ENCODE measurements at regions not wholly inside any gene's neighbourhood (a gene's known extent, or its start where the extent isn't known, plus 50 kb on each side); places are given as distances from the start of the nearest gene placed in this dataset.

- no peak for DNase-seq (ENCODE audit: low spot score in 2 of 2)
- Mint-ChIP-seq H3K4me3 (no peak overlapping the region), H3K36me3 (no peaks in the 10 kb centered on the region), H3K27ac (no peak overlapping the region), H3K4me1 (no peaks in the 10 kb centered on the region), H3K9me3 (no peaks in the 10 kb centered on the region)
- ATAC-seq = no peak
These were observed 250.9 kb upstream of the IGF1R start for GRCh38 chr15:98397419-98397818.

GRCh38 chr15:98398056-98398455 is 250.3 kb upstream of the IGF1R start:
- DNase-seq (ENCODE audit: low spot score in 2 of 2) = no peak
- no peaks in the 10 kb centered on the region for H3K9me3 Mint-ChIP-seq
- H3K27ac Mint-ChIP-seq = no peak overlapping the region
- ATAC-seq = no peak
- H3K4me3 Mint-ChIP-seq = no peak overlapping the region
- H3K4me1 Mint-ChIP-seq = no peaks in the 10 kb centered on the region
- H3K36me3 Mint-ChIP-seq = no peaks in the 10 kb centered on the region

- no peaks in the 10 kb centered on the region for H3K9me3 Mint-ChIP-seq
- no peaks in the 10 kb centered on the region for H3K4me1 Mint-ChIP-seq
- H3K36me3 Mint-ChIP-seq = no peaks in the 10 kb centered on the region
- H3K4me3 Mint-ChIP-seq = no peak overlapping the region
- no peak overlapping the region for H3K27ac Mint-ChIP-seq
- ATAC-seq = no peak
- no peak for DNase-seq (ENCODE audit: low spot score in 2 of 2)
These were observed 249.5 kb upstream of the IGF1R start for GRCh38 chr15:98398886-98399285.

GRCh38 chr15:98400120-98400519 is 248.2 kb upstream of the IGF1R start:
- Mint-ChIP-seq H3K4me3 (no peak overlapping the region), H3K9me3 (no peaks in the 10 kb centered on the region), H3K36me3 (no peaks in the 10 kb centered on the region), H3K27ac (no peak overlapping the region), H3K4me1 (no peaks in the 10 kb centered on the region)
- DNase-seq (ENCODE audit: low spot score in 2 of 2) (no peak), ATAC-seq (no peak)

GRCh38 chr15:98401029-98401428 is 247.3 kb upstream of the IGF1R start:
- no peak for ATAC-seq
- Mint-ChIP-seq H3K4me3 (no peak overlapping the region), H3K4me1 (no peaks in the 10 kb centered on the region), H3K36me3 (no peaks in the 10 kb centered on the region), H3K9me3 (no peaks in the 10 kb centered on the region), H3K27ac (no peak overlapping the region)
- DNase-seq (ENCODE audit: low spot score in 2 of 2) = no peak

GRCh38 chr15:98402486-98402885 is 245.9 kb upstream of the IGF1R start:
- H3K9me3 Mint-ChIP-seq = no peaks in the 10 kb centered on the region
- no peaks in the 10 kb centered on the region for H3K36me3 Mint-ChIP-seq
- H3K4me3 Mint-ChIP-seq = no peak overlapping the region
- H3K27ac Mint-ChIP-seq = no peak overlapping the region
- ATAC-seq = no peak
- no peaks in the 10 kb centered on the region for H3K4me1 Mint-ChIP-seq
- no peak for DNase-seq (ENCODE audit: low spot score in 2 of 2)

GRCh38 chr15:98403169-98403568 is 245.2 kb upstream of the IGF1R start:
- Mint-ChIP-seq H3K36me3 (no peaks in the 10 kb centered on the region), H3K9me3 (no peaks in the 10 kb centered on the region), H3K4me1 (no peaks in the 10 kb centered on the region), H3K27ac (no peak overlapping the region), H3K4me3 (no peak overlapping the region)
- DNase-seq (ENCODE audit: low spot score in 2 of 2) = no peak
- no peak for ATAC-seq

GRCh38 chr15:98403569-98403968 is 244.8 kb upstream of the IGF1R start:
- DNase-seq (ENCODE audit: low spot score in 2 of 2) (no peak), ATAC-seq (no peak)

GRCh38 chr15:98405013-98405412 is 243.3 kb upstream of the IGF1R start:
- no peak for DNase-seq (ENCODE audit: low spot score in 2 of 2)
- H3K27ac Mint-ChIP-seq = no peak overlapping the region
- ATAC-seq = no peak
- no peaks in the 10 kb centered on the region for H3K36me3 Mint-ChIP-seq
- H3K4me1 Mint-ChIP-seq = no peaks in the 10 kb centered on the region
- no peaks in the 10 kb centered on the region for H3K9me3 Mint-ChIP-seq
- no peak overlapping the region for H3K4me3 Mint-ChIP-seq

More at GRCh38 chr15:98403569-98403968, 244.8 kb upstream of the IGF1R start:
- H3K4me1 Mint-ChIP-seq = no peaks in the 10 kb centered on the region
- H3K27ac Mint-ChIP-seq = no peak overlapping the region
- H3K9me3 Mint-ChIP-seq = no peaks in the 10 kb centered on the region
- H3K36me3 Mint-ChIP-seq = no peaks in the 10 kb centered on the region
- no peak overlapping the region for H3K4me3 Mint-ChIP-seq

GRCh38 chr15:98408231-98408630 is 240.1 kb upstream of the IGF1R start:
- ATAC-seq (no peak), DNase-seq (ENCODE audit: low spot score in 2 of 2) (no peak)
- Mint-ChIP-seq H3K9me3 (peaks cover 5% of the 10 kb centered on the region), H3K36me3 (no peaks in the 10 kb centered on the region), H3K4me1 (no peaks in the 10 kb centered on the region), H3K27ac (no peak overlapping the region), H3K4me3 (no peak overlapping the region)

GRCh38 chr15:98410328-98410727 is 238.0 kb upstream of the IGF1R start:
- Mint-ChIP-seq H3K9me3 (peaks cover 5% of the 10 kb centered on the region), H3K27ac (no peak overlapping the region), H3K36me3 (no peaks in the 10 kb centered on the region), H3K4me3 (no peak overlapping the region), H3K4me1 (no peaks in the 10 kb centered on the region)
- no peak for DNase-seq (ENCODE audit: low spot score in 2 of 2)
- ATAC-seq = no peak

- no peak for ATAC-seq
- H3K27ac Mint-ChIP-seq = no peak overlapping the region
- H3K9me3 Mint-ChIP-seq = peaks cover 5% of the 10 kb centered on the region
These were observed 235.5 kb upstream of the IGF1R start for GRCh38 chr15:98412852-98413251.

GRCh38 chr15:98413933-98414546 is 234.3 kb upstream of the IGF1R start:
- Mint-ChIP-seq H3K4me1 (peaks cover 5% of the 10 kb centered on the region), H3K4me3 (no peak overlapping the region), H3K9me3 (peaks cover 5% of the 10 kb centered on the region), H3K27ac (no peak overlapping the region), H3K36me3 (no peaks in the 10 kb centered on the region)
- DNase-seq (ENCODE audit: low spot score in 2 of 2) = no peak
- no peak for ATAC-seq

More at GRCh38 chr15:98412852-98413251, 235.5 kb upstream of the IGF1R start:
- Mint-ChIP-seq H3K4me3 (no peak overlapping the region), H3K36me3 (no peaks in the 10 kb centered on the region), H3K4me1 (peaks cover 5% of the 10 kb centered on the region)
- DNase-seq (ENCODE audit: low spot score in 2 of 2) = no peak

- Mint-ChIP-seq H3K9me3 (peaks cover 5% of the 10 kb centered on the region), H3K27ac (no peak overlapping the region), H3K4me3 (no peak overlapping the region), H3K4me1 (peaks cover 5% of the 10 kb centered on the region), H3K36me3 (no peaks in the 10 kb centered on the region)
- DNase-seq (ENCODE audit: low spot score in 2 of 2) (no peak), ATAC-seq (no peak)
These were observed 232.0 kb upstream of the IGF1R start for GRCh38 chr15:98416222-98416855.

GRCh38 chr15:98417346-98417745 is 231.0 kb upstream of the IGF1R start:
- no peak for DNase-seq (ENCODE audit: low spot score in 2 of 2)
- Mint-ChIP-seq H3K27ac (no peak overlapping the region), H3K4me1 (peaks cover 5% of the 10 kb centered on the region), H3K36me3 (no peaks in the 10 kb centered on the region), H3K4me3 (no peak overlapping the region), H3K9me3 (no peaks in the 10 kb centered on the region)
- no peak for ATAC-seq

- ATAC-seq (no peak), DNase-seq (ENCODE audit: low spot score in 2 of 2) (no peak)
- H3K4me3 Mint-ChIP-seq = no peak overlapping the region
- H3K4me1 Mint-ChIP-seq = peaks cover 5% of the 10 kb centered on the region
- H3K9me3 Mint-ChIP-seq = no peaks in the 10 kb centered on the region
- no peak overlapping the region for H3K27ac Mint-ChIP-seq
- H3K36me3 Mint-ChIP-seq = no peaks in the 10 kb centered on the region
These were observed 230.2 kb upstream of the IGF1R start for GRCh38 chr15:98418122-98418521.

Data from stimulated activated effector memory CD8-positive, alpha-beta T cell treated with anti-CD3 and anti-CD28 coated beads, Interleukin-12 subunit alpha, Interleukin-12 subunit beta, amount 100 ng/mL, for 72 hours (primary cell).